HG02884 (cell line): ENCODE measurements at regions not wholly inside any gene's neighbourhood (a gene's known extent, or its start where the extent isn't known, plus 50 kb on each side); places are given as distances from the start of the nearest gene placed in this dataset.
"Not testable (repeated sequence)": the region's sequence is repeated elsewhere in the genome, so short reads cannot be mapped to it uniquely, and the experiment has no call there.

Experiments
- ATAC-seq: cut with Tn5 transposase; IDR thresholded peaks from one replicate; pipeline ENCODE4 v1.9.1; 2021; ENCODE audit warnings: mild to moderate bottlenecking, moderate library complexity; ENCODE audit not compliant: unreplicated experiment

- ATAC-seq: no peak
These were observed 565.1 kb upstream of the NDST4 start for GRCh38 chr4:115678425-115678941.

GRCh38 chr4:115675719-115676118 is 562.3 kb upstream of the NDST4 start:
- ATAC-seq: no peak

- no peak for ATAC-seq
These were observed 561.1 kb upstream of the NDST4 start for GRCh38 chr4:115674485-115674884.

- no peak for ATAC-seq
These were observed 558.2 kb upstream of the NDST4 start for GRCh38 chr4:115671581-115671980.

- ATAC-seq: no peak
These were observed 557.5 kb upstream of the NDST4 start for GRCh38 chr4:115670930-115671329.

- ATAC-seq: no peak
These were observed 555.0 kb upstream of the NDST4 start for GRCh38 chr4:115668396-115668795.

GRCh38 chr4:115664285-115664684 is 550.9 kb upstream of the NDST4 start:
- ATAC-seq: no peak

- ATAC-seq: no peak
These were observed 547.0 kb upstream of the NDST4 start for GRCh38 chr4:115660465-115660864.

GRCh38 chr4:115657991-115658650 is 544.7 kb upstream of the NDST4 start:
- no peak for ATAC-seq

GRCh38 chr4:115655626-115656025 is 542.2 kb upstream of the NDST4 start:
- no peak for ATAC-seq

GRCh38 chr4:115648786-115649185 is 535.4 kb upstream of the NDST4 start:
- no peak for ATAC-seq

GRCh38 chr4:115629270-115629669 is 515.9 kb upstream of the NDST4 start:
- no peak for ATAC-seq

- ATAC-seq: no peak
These were observed 496.2 kb upstream of the NDST4 start for GRCh38 chr4:115609631-115610030.

- ATAC-seq: no peak
These were observed 493.9 kb upstream of the NDST4 start for GRCh38 chr4:115607311-115607710.

- ATAC-seq: no peak
These were observed 483.0 kb upstream of the NDST4 start for GRCh38 chr4:115596265-115597001.

GRCh38 chr4:115580901-115581300 is 467.5 kb upstream of the NDST4 start:
- no peak for ATAC-seq

- no peak for ATAC-seq
These were observed 462.4 kb upstream of the NDST4 start for GRCh38 chr4:115575851-115576250.

- no peak for ATAC-seq
These were observed 449.1 kb upstream of the NDST4 start for GRCh38 chr4:115562506-115562905.

GRCh38 chr4:115548123-115548522 is 434.7 kb upstream of the NDST4 start:
- ATAC-seq: no peak

- ATAC-seq: no peak
These were observed 424.0 kb upstream of the NDST4 start for GRCh38 chr4:115537387-115537786.

- ATAC-seq: no peak
These were observed 415.7 kb upstream of the NDST4 start for GRCh38 chr4:115529126-115529525.

GRCh38 chr4:115519476-115519875 is 406.1 kb upstream of the NDST4 start:
- not testable (repeated sequence) for ATAC-seq
